KMS-11 (cell line): ENCODE measurements at regions not wholly inside any gene's neighbourhood (a gene's known extent, or its start where the extent isn't known, plus 50 kb on each side); places are given as distances from the start of the nearest gene placed in this dataset.

Experiments used
- H2AFZ ChIP-seq: fragments of 200-600 bp; sonication (generic); 2 replicates; pipeline ENCODE4 v1.6.1; 2016; ENCODE audit warnings: antibody characterized with exemption, mixed run types, low read depth
- H3K27ac ChIP-seq: fragments of 200-600 bp; sonication (generic); 2 replicates; pipeline ENCODE4 v1.6.1; 2016; ENCODE audit warnings: mild to moderate bottlenecking, mixed run types
- H3K27me3 ChIP-seq: fragments of 200-600 bp; sonication (generic); 2 replicates; pipeline ENCODE4 v1.6.1; 2017; ENCODE audit warnings: mild to moderate bottlenecking, low read depth, mixed run types, moderate library complexity; ENCODE audit not compliant: insufficient read depth
- H3K36me3 ChIP-seq: fragments of 200-600 bp; sonication (generic); 2 replicates; pipeline ENCODE4 v1.6.1; 2017; ENCODE audit warnings: mild to moderate bottlenecking, mixed run types; ENCODE audit not compliant: insufficient read depth
- H3K4me1 ChIP-seq: fragments of 200-600 bp; sonication (generic); 2 replicates; pipeline ENCODE4 v1.6.1; 2016; ENCODE audit warnings: mild to moderate bottlenecking, low read depth, mixed run types; ENCODE audit not compliant: poor library complexity, severe bottlenecking
- H3K4me2 ChIP-seq: fragments of 200-600 bp; sonication (generic); 2 replicates; pipeline ENCODE4 v1.7.0; 2016; ENCODE audit warnings: mild to moderate bottlenecking, mixed run types
- H3K4me3 ChIP-seq: fragments of 200-600 bp; sonication (generic); IDR thresholded peaks from 2 replicates; pipeline ENCODE4 v1.6.1; 2017; ENCODE audit warnings: low read depth, low read length, mixed read lengths; ENCODE audit not compliant: insufficient read depth
- H3K79me2 ChIP-seq: fragments of 200-600 bp; sonication (generic); 2 replicates; pipeline ENCODE4 v1.6.1; 2016; ENCODE audit warnings: low read depth, mixed run types; ENCODE audit not compliant: insufficient read depth
- H3K9ac ChIP-seq: fragments of 200-600 bp; sonication (generic); 2 replicates; pipeline ENCODE4 v1.6.1; 2016; ENCODE audit warnings: mild to moderate bottlenecking, mixed run types
- H4K20me1 ChIP-seq: fragments of 200-600 bp; sonication (generic); 2 replicates; pipeline ENCODE4 v1.6.1; 2016; ENCODE audit warnings: mild to moderate bottlenecking, mixed run types; ENCODE audit not compliant: insufficient read depth
- CTCF ChIP-seq: fragments of 200-600 bp; sonication (generic); conservative IDR thresholded peaks from 2 replicates; pipeline ENCODE4 v1.6.1; 2017; ENCODE audit warnings: low read depth, mild to moderate bottlenecking, antibody characterized with exemption, low read length, moderate library complexity, mixed read lengths

- Histone ChIP-seq H2AFZ (no peak overlapping the region), H3K79me2 (no peaks in the 10 kb centered on the region)
- TF ChIP-seq CTCF: no peak
Measured at GRCh38 chr15:56786966-56787365, 53.7 kb upstream of the ZNF280D start.

GRCh38 chr15:56783857-56784661, 50.8 kb upstream of the ZNF280D start:
- no peak overlapping the region for H3K27ac ChIP-seq
- H2AFZ ChIP-seq: no peak overlapping the region
- no peak overlapping the region for H3K4me3 ChIP-seq
- no peak for TF ChIP-seq CTCF
- H3K27me3 ChIP-seq: no peaks in the 10 kb centered on the region
- H4K20me1 ChIP-seq: no peaks in the 10 kb centered on the region
- H3K4me2 ChIP-seq: no peak overlapping the region
- H3K9ac ChIP-seq: no peak overlapping the region
- no peaks in the 10 kb centered on the region for H3K36me3 ChIP-seq
- H3K79me2 ChIP-seq: no peaks in the 10 kb centered on the region
- H3K4me1 ChIP-seq: no peaks in the 10 kb centered on the region

More at GRCh38 chr15:56786966-56787365, 53.7 kb upstream of the ZNF280D start:
- no peak overlapping the region for H3K27ac ChIP-seq
- no peaks in the 10 kb centered on the region for H3K4me1 ChIP-seq
- no peaks in the 10 kb centered on the region for H4K20me1 ChIP-seq
- no peaks in the 10 kb centered on the region for H3K27me3 ChIP-seq
- H3K36me3 ChIP-seq: no peaks in the 10 kb centered on the region
- no peak overlapping the region for H3K9ac ChIP-seq
- H3K4me2 ChIP-seq: no peak overlapping the region
- no peak overlapping the region for H3K4me3 ChIP-seq

- Histone ChIP-seq H3K27ac (no peak overlapping the region), H3K27me3 (no peaks in the 10 kb centered on the region)
Measured at GRCh38 chr15:56783156-56783856, 50.0 kb upstream of the ZNF280D start.

More at GRCh38 chr15:56783156-56783856, 50.0 kb upstream of the ZNF280D start:
- TF ChIP-seq CTCF: no peak
- Histone ChIP-seq H3K4me1 (no peaks in the 10 kb centered on the region), H3K79me2 (no peaks in the 10 kb centered on the region), H3K9ac (no peak overlapping the region), H3K36me3 (no peaks in the 10 kb centered on the region), H2AFZ (no peak overlapping the region), H3K4me3 (no peak overlapping the region), H3K4me2 (no peak overlapping the region), H4K20me1 (no peaks in the 10 kb centered on the region)
